ENCODE measurements at regions not wholly inside any gene's neighbourhood (a gene's known extent, or its start where the extent isn't known, plus 50 kb on each side); places are given as distances from the start of the nearest gene placed in this dataset.

DNA sequence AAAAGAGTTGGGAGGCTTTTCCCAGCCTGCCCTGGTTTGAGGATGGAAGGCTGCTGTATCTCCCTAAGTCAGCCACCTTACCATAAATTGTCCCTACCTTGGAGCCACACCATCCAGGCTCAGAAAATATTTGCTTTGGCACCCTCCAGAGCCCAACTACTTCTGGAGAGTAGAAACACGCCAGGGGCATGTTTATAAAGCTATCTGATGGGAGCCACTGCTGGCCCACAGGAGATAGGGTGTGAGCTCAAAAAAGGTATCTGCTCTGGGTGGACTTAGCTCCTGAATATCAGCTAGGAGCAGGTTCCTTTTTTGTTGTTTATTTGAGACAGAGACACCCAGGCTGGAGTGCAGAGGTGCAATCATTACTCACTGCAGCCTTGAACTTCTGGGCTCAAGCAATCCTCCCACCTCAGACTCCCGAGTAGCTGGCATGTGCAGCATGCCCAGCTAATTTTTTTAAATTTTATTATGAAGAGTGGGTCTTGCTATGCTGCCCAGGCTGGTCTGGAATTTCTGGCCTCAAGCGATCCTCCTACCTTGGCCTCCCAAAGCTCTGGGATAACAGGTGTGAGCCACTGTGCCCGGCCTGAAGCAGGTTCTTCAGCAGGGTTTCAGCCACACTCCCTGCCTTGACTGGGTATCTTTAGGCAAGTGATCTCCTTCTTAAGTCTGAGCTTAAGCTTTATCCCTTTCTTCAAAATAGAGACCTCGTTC, 147.1 kb downstream of the SALL1 start:
- TF ChIP-seq CTCF (IDR thresholded peaks at IDR 0.05; ENCODE audit: extremely low read depth in 1 of 2, insufficient read depth in 1 of 2, low read depth in 1 of 2, low read length in 2 of 2) (no peak), EZH2 (IDR thresholded peaks at IDR 0.05; ENCODE audit: borderline replicate concordance, low read depth, low read length, severe bottlenecking) (no peak), POLR2A (IDR thresholded peaks at IDR 0.05; ENCODE audit: low read depth, low read length) (no peak), FOS (IDR thresholded peaks at IDR 0.05; ENCODE audit: borderline replicate concordance, insufficient read depth, low read length) (no peak)

All from endothelial cell of umbilical vein (primary cell).